Glutamatergic neuron (in vitro differentiated cells): ENCODE measurements at regions not wholly inside any gene's neighbourhood (a gene's known extent, or its start where the extent isn't known, plus 50 kb on each side); places are given as distances from the start of the nearest gene placed in this dataset.

Source experiments
- DNase-seq: peaks from one replicate; pipeline ENCODE4 v3.0.0; 2022
- H3K27ac Mint-ChIP-seq: one replicate; pipeline ENCODE4 v1.8.0; 2020; ENCODE audit warnings: mild to moderate bottlenecking, mixed read lengths, inconsistent platforms; ENCODE audit not compliant: unreplicated experiment
- H3K27me3 Mint-ChIP-seq: one replicate; pipeline ENCODE4 v1.8.0; 2020; ENCODE audit warnings: mild to moderate bottlenecking, moderate library complexity, mixed read lengths, inconsistent platforms; ENCODE audit not compliant: unreplicated experiment
- H3K36me3 Mint-ChIP-seq: one replicate; pipeline ENCODE4 v1.8.0; 2020; ENCODE audit warnings: mild to moderate bottlenecking, mixed read lengths, inconsistent platforms; ENCODE audit not compliant: unreplicated experiment
- H3K4me1 Mint-ChIP-seq: one replicate; pipeline ENCODE4 v1.8.0; 2020; ENCODE audit warnings: mild to moderate bottlenecking, low read depth, mixed read lengths, inconsistent platforms; ENCODE audit not compliant: unreplicated experiment
- H3K4me3 Mint-ChIP-seq: one replicate; pipeline ENCODE4 v1.8.0; 2020; ENCODE audit warnings: mild to moderate bottlenecking, mixed read lengths, inconsistent platforms; ENCODE audit not compliant: unreplicated experiment
- H3K9me3 Mint-ChIP-seq: one replicate; pipeline ENCODE4 v1.8.0; 2020; ENCODE audit warnings: mild to moderate bottlenecking, moderate library complexity, mixed read lengths, inconsistent platforms; ENCODE audit not compliant: unreplicated experiment
- TF ChIP-seq, protein P1 (sequence below): fragments of 200-600 bp; sonication (generic); IDR thresholded peaks from one replicate; pipeline ENCODE4 v1.5.0; 2021; ENCODE audit not compliant: partially characterized antibody, unreplicated experiment

- TF ChIP-seq, protein P1, sequence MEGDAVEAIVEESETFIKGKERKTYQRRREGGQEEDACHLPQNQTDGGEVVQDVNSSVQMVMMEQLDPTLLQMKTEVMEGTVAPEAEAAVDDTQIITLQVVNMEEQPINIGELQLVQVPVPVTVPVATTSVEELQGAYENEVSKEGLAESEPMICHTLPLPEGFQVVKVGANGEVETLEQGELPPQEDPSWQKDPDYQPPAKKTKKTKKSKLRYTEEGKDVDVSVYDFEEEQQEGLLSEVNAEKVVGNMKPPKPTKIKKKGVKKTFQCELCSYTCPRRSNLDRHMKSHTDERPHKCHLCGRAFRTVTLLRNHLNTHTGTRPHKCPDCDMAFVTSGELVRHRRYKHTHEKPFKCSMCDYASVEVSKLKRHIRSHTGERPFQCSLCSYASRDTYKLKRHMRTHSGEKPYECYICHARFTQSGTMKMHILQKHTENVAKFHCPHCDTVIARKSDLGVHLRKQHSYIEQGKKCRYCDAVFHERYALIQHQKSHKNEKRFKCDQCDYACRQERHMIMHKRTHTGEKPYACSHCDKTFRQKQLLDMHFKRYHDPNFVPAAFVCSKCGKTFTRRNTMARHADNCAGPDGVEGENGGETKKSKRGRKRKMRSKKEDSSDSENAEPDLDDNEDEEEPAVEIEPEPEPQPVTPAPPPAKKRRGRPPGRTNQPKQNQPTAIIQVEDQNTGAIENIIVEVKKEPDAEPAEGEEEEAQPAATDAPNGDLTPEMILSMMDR: no peak
- no peak for DNase-seq
- H3K27me3 Mint-ChIP-seq: no peaks in the 10 kb centered on the region
- no peaks in the 10 kb centered on the region for H3K36me3 Mint-ChIP-seq
- no peak overlapping the region for H3K27ac Mint-ChIP-seq
- H3K9me3 Mint-ChIP-seq: no peaks in the 10 kb centered on the region
- H3K4me1 Mint-ChIP-seq: no peaks in the 10 kb centered on the region
- H3K4me3 Mint-ChIP-seq: no peak overlapping the region
These were observed 157.0 kb downstream of the PTPN20 start for GRCh38 chr10:47067949-47068940.

DNA sequence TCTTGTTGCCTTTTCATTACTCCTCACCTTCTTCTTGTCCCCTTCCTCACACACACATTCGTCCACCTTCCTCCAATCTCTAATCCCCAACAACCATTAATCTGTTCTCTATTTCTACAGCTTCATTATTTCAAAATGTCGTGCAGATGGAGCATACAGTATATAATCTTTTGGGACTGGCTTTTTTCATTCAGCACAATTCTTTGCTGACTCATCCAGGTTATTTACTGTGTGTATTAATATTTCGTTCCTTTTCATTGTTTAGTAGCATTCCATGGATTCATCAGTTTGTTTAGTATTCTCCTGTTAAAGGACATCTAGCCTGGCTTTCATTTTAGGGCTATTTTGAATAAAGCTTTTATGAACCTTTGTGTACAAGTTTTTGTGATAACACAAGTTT lies 159.3 kb downstream of the PTPN20 start:
- no peak overlapping the region for H3K27ac Mint-ChIP-seq
- TF ChIP-seq, protein P1: no peak
- no peak overlapping the region for H3K4me3 Mint-ChIP-seq
- no peaks in the 10 kb centered on the region for H3K36me3 Mint-ChIP-seq
- no peak for DNase-seq
- no peaks in the 10 kb centered on the region for H3K9me3 Mint-ChIP-seq
- no peaks in the 10 kb centered on the region for H3K27me3 Mint-ChIP-seq
- no peaks in the 10 kb centered on the region for H3K4me1 Mint-ChIP-seq

GRCh38 chr10:47071891-47072290 lies 160.7 kb downstream of the PTPN20 start:
- Mint-ChIP-seq H3K9me3 (no peaks in the 10 kb centered on the region), H3K27me3 (no peaks in the 10 kb centered on the region), H3K27ac (no peak overlapping the region), H3K4me1 (no peaks in the 10 kb centered on the region), H3K4me3 (no peak overlapping the region), H3K36me3 (no peaks in the 10 kb centered on the region)
- TF ChIP-seq, protein P1: no peak
- DNase-seq: no peak

- Mint-ChIP-seq H3K9me3 (no peaks in the 10 kb centered on the region), H3K27ac (no peak overlapping the region), H3K4me3 (no peak overlapping the region), H3K27me3 (no peaks in the 10 kb centered on the region), H3K4me1 (no peaks in the 10 kb centered on the region), H3K36me3 (no peaks in the 10 kb centered on the region)
- DNase-seq: no peak
- TF ChIP-seq, protein P1: no peak
These were observed 162.7 kb downstream of the PTPN20 start for GRCh38 chr10:47073967-47074366.

DNA sequence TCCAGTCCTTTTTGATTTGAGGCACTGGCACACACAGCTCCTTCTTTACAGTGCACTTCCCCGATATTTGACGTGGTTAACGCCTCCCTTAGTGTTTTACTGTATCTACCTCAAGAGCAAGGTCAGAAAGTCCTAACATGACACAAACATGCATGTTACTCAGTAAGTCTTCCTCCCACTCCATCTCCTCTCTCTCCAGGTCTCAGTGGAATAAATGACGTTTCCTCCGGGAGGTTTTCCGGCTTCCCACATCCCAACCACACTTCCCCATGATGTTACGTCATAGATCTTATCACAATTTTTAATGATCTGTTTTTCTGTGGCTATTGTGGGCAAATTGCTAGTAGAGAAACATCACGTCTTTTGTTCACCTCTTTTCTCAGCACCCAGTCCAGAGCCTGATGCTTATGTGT lies 165.7 kb downstream of the PTPN20 start:
- Mint-ChIP-seq H3K36me3 (no peaks in the 10 kb centered on the region), H3K27ac (no peak overlapping the region), H3K4me3 (no peak overlapping the region)

More for the DNA sequence above, 165.7 kb downstream of the PTPN20 start:
- Mint-ChIP-seq H3K27me3 (no peaks in the 10 kb centered on the region), H3K9me3 (no peaks in the 10 kb centered on the region), H3K4me1 (no peaks in the 10 kb centered on the region)
- no peak for DNase-seq
- TF ChIP-seq, protein P1: no peak
